ENCODE measurements at regions not wholly inside any gene's neighbourhood (a gene's known extent, or its start where the extent isn't known, plus 50 kb on each side); places are given as distances from the start of the nearest gene placed in this dataset.
"Not testable (repeated sequence)": the region's sequence is repeated elsewhere in the genome, so short reads cannot be mapped to it uniquely, and the experiment has no call there.

DNA sequence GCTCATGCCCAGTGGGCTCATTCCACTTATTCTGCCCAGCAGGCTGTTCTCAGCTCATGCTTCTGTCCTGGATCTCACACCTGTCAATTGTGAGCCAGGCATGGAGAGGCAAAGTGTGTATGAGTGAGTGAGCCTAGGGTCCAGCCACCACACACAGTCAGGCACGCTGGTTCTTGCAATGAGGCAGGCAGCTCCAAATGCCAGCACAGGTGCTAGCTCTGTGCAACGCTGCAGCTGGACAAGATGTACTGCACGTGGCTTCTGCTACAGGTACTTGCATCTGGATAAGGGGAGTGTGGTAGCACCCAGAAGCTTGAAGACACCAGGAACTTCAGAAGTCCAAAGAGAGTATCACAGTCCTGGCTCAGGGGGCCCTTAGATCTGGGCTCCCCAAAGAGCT, 1249.4 kb upstream of the IGFBP7 start:
- DNase-seq, result no peak

DNA sequence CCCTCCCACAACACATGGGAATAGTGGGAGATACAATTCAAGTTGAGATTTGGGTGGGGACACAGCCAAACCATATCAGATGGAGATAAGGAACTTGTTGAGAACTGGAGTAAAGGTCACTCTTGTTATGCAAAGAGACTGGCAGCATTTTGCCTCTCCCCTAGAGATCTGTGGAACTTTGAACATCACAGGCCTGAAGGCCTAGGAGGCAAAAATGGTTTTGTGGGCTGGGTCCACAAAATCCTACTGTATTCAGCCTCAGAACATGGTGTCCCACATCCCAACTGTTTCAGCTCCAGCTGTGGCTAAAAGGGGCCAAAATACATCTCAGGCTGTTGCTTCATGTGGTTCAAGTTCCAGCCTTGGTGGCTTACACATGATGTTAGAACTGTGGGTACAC, 1247.8 kb upstream of the IGFBP7 start:
- no peak for DNase-seq

DNA sequence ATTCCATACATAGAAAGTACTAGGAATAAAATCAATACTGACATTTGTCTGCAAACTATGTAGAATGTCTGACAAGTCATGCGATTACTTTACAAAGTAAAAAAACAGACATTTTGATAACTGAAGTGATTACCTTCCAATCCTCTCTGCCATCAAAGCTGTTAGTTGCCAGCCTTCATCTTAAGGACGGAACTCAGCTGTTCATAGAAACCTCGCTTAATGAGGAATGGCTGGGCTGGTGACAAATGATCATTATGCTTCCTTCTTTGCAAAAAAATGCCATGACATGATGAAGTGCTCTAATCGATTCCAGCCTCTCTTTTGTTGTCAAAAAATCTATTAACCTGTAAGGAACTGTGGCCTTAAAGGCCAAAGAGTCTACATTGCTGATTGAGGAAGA, 1214.9 kb upstream of the IGFBP7 start:
- DNase-seq, result no peak

DNA sequence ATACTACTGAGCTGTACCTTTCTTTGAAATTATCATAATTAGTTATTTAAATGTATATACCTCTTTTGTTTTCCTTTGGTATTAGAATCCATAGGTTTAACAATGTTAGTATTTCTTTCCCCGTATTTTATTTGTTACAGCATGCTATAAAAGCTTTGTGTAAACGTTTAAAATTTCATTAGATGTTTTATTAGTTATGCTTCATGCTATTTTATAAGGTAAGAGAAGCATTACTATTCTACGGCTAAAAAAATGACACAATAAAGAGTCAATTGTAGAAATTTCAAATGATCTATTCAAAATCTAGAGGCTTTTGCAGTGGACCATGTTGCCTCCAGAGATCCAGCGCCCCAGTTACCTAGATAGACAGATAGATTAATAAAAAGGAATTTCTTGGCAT, 1203.3 kb upstream of the IGFBP7 start:
- DNase-seq, result no peak

DNA sequence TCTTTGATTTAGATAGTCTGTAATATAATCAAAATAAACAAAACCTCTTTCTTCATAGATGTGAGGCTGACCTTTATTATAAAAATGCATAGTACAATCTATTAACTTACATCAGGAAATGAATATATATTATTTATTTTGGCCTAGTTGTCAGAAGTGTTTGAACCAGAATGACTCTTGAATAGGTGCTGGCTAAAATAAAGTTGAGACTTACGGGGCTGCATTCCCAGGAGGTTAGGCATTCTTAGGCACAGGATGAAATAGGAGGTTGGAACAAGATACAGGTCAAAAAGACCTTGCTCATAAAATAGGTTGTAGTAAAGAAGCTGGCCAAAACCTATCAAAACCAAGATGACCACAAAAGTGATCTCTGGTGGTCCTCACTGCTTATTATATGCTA, 1193.3 kb upstream of the IGFBP7 start:
- DNase-seq, result no peak

DNA sequence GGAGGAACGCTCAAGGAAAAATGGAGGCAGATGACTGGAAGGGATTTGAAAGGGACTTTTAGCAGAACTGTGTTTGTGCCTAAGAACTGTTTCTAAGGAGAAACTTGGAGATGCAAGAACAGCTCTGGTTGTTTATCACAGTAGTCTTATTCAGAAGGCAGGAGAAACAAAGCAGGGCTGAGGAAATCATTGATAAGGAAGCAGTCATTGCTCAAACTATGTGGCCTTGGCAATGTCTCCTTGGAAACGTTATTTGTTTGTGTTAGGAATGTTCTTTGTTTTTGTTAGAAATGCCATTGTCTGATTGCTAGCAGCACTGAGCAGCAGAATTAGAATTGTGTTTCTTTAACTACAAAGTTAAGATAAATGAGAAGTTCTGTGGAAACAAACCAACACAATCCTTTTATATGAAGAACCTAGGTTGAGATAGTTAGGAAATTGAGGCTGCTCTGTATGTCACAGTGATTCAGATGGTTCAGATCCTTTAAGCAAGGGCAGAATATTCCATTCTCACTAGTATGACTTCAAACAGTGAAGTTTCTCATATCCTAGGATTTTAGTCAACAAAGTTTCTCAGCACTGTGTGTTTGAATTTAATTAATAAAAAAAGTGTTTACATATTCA, 1191.3 kb upstream of the IGFBP7 start:
- DNase-seq, result no peak

DNA sequence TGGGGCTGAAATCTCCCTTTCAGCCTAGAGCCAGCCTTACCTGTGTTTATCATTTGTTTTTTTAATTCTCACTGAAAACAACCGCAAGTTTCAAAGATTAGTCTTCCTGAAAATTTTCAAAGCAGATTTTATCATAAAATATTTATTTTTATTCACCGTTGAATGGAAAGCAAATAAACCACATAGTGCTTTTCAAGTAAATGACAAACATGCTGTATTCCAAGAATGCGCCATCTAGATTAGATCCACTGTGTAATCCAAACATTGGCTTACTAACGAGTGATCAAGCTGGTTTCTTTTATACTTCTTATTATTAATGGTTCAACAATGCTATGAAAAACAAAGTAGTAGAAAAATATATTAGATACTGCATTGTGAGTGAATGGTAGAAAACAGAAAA, 1176.2 kb upstream of the IGFBP7 start:
- DNase-seq, result no peak

DNA sequence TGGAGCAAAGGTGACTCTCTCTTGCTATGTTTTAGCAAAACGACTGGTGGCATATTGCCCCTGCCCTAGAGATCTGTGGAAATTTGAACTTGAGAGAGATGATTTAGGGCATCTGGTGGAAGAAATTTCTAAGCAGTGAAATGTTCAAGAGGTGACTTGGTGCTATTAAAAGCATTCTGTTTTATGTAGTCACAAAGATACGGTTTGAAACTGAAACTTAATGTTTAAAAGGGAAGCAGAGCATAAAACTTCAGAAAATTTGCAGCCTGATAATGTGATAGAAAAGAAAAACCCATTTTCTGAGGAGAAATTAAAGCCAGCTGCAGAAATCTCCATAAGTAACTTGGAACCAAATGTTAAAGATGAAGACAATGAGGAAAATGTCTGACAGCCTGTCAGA, 1170.7 kb upstream of the IGFBP7 start:
- not testable (repeated sequence) for DNase-seq

DNA sequence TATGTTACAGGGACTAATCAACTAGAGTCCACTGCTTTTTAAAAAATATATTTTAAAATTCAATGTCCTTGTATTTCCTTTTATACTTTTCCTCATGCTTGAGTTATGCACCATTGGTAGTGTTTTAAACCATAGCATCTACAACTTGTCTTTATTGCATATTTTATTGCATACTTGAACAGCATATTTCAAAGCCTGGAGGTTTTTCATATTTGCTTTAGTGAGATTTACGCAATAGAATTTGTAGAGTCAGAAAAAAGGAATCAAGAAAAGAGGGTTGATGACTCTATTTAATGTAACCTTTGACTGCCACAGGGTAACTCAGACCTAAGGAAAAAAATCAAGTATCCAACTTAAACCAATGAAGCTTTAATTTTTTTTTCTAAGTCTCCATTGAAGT, 1165.7 kb upstream of the IGFBP7 start:
- DNase-seq, result peak; percentile 2

DNA sequence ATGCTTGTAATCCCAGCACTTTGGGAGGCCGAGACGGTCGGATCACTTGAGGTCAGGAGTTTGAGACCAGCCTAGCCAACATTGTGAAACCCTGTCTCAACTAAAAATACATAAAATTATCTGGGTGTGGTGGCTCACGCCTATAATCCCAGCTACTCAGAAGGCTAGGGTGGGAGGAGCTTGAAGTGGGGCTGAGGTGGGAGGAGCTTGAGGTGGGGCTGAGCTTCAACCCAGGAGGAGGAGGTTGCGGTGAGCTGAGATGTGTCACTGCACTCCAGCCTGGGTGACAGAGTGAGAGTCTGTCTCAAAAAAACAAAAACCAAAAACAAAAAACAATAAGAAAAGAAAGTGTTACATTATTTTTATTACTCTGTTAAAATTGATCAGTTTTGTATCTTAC, 1164.4 kb upstream of the IGFBP7 start:
- no peak for DNase-seq

DNA sequence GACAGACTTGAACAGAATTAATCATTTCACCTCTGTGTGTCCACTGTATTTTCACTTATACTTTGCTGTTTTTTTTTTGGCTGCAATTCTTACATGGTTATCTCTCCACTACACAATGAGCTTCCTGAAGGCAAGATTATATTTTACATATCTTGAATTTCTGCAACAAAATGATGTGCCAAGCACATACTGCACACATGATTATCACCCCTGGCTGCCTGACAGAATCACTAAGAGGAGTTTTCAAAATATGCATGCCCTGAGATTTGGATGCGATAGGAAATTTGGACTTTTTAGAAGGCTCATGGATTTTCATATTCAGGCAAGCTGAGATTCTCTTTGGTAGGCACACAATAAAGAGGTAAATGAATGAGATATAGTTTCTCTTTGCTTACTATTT, 1162.1 kb upstream of the IGFBP7 start:
- DNase-seq, result no peak

DNA sequence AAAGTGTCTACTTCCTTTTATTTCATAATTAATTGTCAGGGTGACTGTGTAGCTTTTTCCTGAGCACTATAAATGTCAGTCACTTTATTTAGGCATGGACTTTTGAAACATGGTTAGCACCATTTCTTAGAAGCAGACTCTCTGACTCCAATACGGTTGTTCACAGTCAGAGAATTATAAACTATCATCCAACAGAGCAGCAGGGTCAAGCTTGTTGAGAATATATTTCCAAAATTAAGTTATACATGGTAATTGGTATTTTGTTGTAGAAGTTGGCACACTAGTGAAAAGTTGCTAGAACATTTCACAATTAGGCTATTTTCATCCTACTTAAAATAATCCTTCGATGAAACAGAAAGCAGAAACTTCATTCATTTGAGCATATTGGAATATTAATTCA, 1155.5 kb upstream of the IGFBP7 start:
- DNase-seq, result no peak

DNA sequence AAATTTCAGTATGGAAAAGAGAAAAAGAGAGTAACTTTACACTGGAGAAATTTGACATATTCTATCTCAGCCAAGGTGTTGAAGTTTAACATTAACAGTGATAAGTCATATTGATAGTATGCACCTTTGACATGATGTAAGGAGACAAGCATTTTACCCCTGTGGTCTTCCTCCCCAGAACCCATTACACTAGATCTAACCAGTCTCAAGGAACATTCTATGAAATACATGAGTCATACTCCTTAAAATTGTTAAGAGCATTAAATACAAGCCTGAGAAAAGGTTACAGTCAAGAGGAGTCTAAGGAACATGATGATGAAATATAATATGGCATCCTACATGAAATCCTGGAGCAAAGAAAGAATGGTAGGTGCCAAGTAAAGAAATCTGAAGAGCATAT, 1151.3 kb upstream of the IGFBP7 start:
- no peak for DNase-seq

DNA sequence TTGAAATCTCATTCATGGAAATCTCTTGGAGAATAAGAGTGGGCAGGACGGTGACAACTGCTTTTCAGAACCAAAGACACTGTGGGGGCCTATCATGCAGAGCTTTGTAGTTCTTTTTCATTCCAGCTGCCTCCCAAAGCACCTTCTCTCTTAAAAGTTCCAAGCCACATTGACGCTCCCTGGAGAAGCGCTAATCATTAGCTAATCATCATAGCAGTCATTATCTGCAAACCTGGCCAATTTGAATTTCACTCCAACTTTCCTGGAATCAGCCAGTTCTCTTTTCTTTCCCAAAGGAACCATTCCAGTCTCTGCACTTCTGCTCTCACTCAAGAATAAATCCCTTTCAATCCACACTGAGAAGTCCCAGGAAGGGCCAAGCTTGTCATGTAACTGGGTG, 1144.1 kb upstream of the IGFBP7 start:
- DNase-seq, result no peak

DNA sequence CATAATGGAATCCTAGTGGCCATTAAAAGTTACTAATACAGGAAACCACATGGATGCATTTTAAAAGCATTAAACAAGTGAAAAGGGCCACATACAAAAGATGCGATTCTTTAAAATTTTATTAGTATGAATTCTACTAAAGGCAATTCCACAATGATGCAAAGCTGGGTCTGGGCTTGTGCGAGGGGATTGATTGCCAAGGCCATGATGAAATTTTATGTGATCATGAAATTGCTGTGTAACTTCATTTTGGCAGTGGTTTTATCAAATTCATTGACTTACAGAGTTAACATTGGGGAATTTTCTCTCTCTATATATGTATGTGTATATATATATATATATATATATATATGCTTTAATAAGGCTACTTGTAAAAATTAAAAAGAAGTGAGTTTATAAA, 1142.5 kb upstream of the IGFBP7 start:
- no peak for DNase-seq

DNA sequence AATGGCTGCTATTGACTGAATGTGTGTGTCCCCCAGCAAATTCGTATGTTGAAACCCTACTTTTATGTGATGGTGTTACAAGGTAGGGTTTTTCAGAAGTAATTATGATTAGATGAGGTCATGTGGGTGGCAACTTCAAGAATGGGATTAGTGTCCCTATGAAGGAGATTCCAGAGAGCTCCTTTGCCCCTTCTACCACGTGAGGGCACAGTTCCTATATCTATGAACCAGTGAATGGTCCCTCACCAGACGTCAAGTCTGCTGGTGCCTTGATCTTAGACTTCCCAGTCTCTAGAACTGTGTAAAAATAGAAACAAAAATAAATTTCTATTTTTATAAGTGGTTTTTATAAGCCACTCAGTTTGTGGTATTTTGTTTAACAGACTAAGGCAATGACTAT, 1137.6 kb upstream of the IGFBP7 start:
- no peak for DNase-seq

DNA sequence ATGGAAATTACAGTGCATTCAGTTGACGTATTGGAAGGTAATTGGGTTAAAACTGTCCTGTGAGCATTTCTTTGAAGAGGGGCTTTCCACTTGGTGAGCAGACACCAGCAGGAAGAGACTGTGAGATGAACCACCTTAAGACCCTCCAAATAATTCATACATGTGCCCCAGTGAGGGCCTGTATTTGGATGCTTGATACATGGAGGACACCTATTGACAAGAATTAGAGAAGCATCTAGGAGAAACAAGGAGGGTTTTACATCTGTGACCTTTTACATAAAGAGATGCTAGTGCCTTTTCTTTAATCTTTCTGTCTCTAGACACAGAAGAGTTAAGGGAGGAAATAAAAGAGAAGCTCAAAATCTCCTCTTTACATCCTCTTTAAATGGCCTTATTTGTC, 1115.3 kb upstream of the IGFBP7 start:
- no peak for DNase-seq

DNA sequence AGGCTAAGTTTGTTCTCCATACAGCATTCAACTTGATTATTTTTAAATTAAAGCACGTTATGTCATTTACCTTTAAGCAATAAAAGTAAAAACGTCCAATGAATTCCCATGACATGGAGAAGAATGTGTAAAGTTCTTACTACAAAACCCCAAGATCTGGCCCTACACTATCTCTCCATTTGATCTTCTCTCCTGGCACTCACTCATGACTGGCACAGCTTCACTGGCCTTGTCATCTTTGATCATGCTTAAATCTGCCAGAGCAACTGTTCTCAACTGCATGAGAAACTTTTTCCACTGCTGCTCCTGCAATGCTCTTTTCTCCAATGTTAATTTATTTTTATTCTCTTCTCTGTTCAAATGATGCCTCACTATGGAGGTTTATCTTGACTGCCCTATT, 1109.0 kb upstream of the IGFBP7 start:
- DNase-seq, result no peak

DNA sequence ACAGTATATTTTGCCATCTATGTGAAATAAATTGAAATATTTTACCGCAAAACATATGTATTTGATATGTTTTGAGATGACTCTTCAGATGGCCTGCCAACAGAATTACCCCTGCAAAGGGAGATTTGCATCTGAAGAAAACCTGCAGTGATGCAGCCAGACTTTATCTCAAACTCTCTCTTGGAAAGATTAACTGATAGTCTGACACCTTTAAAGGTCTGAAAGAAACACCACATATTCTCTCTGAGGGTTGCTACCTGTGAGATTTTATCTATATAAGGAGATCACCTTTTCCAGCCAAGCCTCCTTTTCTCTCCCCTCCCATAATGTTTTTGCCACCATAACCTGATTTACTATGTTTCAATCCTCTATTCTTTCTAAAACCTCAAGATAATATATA, 1106.3 kb upstream of the IGFBP7 start:
- no peak for DNase-seq

DNA sequence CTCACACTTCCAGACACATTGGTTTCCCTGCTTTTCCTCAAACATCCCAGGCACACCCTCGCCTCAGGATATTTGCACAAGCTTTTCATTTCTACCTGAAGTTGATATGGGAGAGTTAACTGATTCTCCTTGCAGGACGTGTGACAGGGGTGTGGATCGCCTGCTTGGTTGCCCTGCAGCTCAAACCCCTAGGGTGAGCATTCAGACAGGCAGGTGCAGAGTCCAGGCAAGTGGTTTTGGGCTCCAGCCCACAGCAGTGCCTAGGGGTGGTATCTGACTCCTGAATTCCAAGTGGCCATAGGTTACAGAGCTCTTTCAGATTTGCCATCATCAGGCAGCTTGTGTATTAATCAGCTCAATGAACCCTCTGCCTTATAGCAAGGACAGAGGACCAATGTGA, 1104.2 kb upstream of the IGFBP7 start:
- no peak for DNase-seq

DNA sequence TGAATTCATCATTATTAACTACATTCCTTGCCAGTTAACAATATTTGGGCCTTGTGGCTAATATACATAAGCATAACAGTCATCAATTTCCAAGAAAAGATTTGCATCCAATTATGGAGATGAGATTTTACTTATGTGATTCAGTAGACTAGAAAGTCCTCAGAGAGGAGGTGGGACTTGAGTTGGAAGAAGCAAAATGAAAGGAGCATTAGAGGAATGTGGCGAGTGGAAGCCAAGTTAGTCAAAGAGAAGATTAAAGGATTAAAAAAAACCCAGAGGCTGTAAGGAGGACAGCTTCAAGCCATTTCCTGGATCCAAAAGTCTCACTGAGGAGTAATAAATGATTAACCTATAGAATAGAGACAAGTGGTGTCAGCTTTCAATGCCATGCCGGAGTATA, 1099.4 kb upstream of the IGFBP7 start:
- DNase-seq, result no peak

DNA sequence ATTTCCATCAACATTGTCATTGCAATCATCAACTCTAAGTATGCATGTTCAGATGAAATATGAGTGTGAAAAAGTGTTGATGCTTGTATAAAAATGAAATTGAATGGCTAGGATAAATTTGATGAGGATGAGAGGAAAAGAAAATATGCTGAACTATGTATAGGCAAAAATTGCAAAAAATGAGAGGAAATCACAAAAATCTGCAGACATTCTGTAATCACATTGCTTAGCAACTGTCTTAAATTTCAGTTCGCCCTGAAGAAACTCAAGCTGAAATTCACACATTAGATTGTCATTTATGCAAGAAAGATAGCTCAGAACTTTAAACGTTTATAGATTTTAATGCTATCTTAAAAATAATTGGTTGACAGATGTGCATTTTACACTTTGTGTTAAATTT, 1098.8 kb upstream of the IGFBP7 start:
- DNase-seq, result no peak

DNA sequence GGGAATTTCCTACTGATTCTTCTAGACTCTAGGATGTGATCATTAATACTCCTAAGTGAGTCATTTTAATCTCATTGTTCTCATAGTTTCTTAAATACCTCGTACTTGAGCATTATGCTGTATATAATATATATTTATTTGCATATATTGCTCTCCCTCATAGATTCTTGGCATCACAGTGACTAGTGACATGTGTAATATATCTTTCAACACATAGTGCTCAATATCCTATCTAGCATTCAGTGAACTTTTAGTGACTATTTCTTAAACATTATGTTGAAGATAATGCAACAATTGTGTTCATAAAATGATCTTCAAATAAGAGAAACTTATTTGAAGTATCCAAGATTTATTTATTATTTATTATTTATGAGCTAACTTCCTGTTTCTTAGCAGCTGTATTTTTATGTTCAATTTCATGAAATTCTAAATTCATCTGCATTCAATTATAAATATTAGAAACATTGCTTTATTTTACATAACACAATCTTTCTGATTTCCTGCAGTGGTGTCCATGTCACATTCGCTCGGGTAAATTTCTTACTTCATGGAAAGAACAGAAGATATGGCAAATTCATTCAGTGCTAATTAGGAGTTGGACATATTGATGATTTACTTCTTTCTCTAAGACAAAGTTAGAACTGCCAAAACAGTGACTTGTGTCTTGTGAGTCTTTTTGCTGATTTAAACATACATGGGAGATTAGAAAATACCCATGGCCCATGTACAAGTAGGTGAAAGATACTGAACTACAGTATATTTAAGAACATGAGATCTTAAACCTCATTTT, 1095.5 kb upstream of the IGFBP7 start:
- DNase-seq, result no peak

DNA sequence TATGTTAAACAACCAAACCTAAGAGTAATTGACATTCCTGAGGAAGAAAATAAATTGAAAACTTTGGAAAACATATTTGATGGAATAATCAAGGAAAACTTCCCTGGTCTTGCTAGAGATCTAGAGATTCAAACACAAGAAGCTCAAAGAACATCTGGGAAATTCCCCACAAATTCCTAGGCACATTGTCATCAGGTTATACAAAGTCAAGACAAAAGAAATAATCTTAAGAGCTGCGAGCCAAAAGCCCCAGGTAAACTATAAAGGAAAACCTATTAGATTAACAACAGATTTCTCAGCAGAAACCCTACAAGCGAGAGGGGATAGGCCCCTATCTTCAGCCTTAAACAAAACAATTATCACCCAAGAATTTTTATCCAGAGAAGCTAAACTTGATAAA, 1082.0 kb upstream of the IGFBP7 start:
- no peak for DNase-seq

DNA sequence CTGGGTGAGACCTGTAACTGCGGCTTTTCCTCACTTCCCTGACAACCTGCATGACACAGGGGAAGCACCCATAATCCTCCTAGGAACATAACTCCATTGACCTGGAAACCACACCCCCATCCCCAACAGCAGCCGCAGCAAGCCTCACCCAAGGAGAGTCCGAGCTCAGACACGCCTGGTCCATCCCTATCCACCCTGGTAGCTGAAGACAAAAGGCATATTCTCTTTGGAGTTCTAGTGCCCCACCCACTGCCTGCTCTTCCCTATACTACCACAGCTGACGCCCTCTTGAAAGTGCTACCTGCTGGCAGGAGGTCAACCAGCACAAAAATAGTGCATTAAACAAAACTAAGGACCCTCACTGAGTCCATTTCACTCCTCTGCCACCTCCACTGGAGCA, 1080.9 kb upstream of the IGFBP7 start:
- DNase-seq, result no peak
